B cell (primary cell): ENCODE measurements at regions not wholly inside any gene's neighbourhood (a gene's known extent, or its start where the extent isn't known, plus 50 kb on each side); places are given as distances from the start of the nearest gene placed in this dataset.

Experiments used
- ATAC-seq: fragments of 200-7000 bp; cut with Tn5 transposase; one replicate; pipeline ENCODE4 v1.10.0; 2021; ENCODE audit warnings: low read depth, mild to moderate bottlenecking, moderate number of reproducible peaks, moderate library complexity
- CTCF ChIA-PET: fragments of 350-600 bp; sonication (Branson Sonifier 250); formaldehyde crosslinking; loops from one replicate; lab custom pipeline; 2021; ENCODE audit warnings: antibody characterized with exemption, inconsistent platforms; lab: Charles Lee
- POLR2A ChIA-PET: fragments of 350-600 bp; sonication (Branson Sonifier 250); formaldehyde crosslinking; loops from one replicate; lab custom pipeline; 2021; ENCODE audit warnings: antibody characterized with exemption; lab: Charles Lee
- DNase-seq: peaks from one replicate; pipeline ENCODE4 v3.0.0; 2013
- H2AFZ ChIP-seq: 2 replicates; pipeline ENCODE4 v1.6.1; 2012; ENCODE audit warnings: mild to moderate bottlenecking, low read depth, low read length; ENCODE audit not compliant: insufficient read depth, poor library complexity, severe bottlenecking
- H3K27ac ChIP-seq, 2 donors: 1 replicate in 1 of 2; 2 replicates in 1 of 2; pipeline ENCODE4 v1.5.1; 2012 to 2013; ENCODE audit warnings: low read length in 2 of 2, mild to moderate bottlenecking in 2 of 2, moderate library complexity in 1 of 2
- H3K27me3 ChIP-seq, 4 experiments: fragments of 200-600 bp in 1 of 4; sonication (generic) in 1 of 4; replicated peaks in 1 of 4; 1 replicate in 2 of 4; 2 replicates in 2 of 4; pipeline versions ENCODE4 v1.6.1 to v1.7.0; 2013 to 2016; ENCODE audit warnings: low read length in 3 of 4, mild to moderate bottlenecking in 2 of 4, mixed read lengths in 1 of 4, moderate library complexity in 1 of 4; ENCODE audit not compliant: insufficient read depth in 4 of 4, control insufficient read depth in 3 of 4; ENCODE audit errors: control extremely low read depth in 1 of 4
- H3K36me3 ChIP-seq, 2 experiments: replicated peaks in 1 of 2; 1 replicate in 1 of 2; 2 replicates in 1 of 2; pipeline versions ENCODE4 v1.6.1 to v1.7.1; 2013; ENCODE audit warnings: low read length in 1 of 2; ENCODE audit not compliant: insufficient read depth in 2 of 2, control insufficient read depth in 1 of 2; ENCODE audit errors: control extremely low read depth in 1 of 2, extremely low read depth in 1 of 2
- H3K4me1 ChIP-seq, 2 donors: fragments of 200-600 bp in 1 of 2; sonication (generic) in 1 of 2; 1 replicate in 1 of 2; 2 replicates in 1 of 2; pipeline versions ENCODE4 v1.5.1 to v1.6.1; 2013 to 2017; ENCODE audit warnings: low read length in 2 of 2; ENCODE audit not compliant: control insufficient read depth in 2 of 2, insufficient read depth in 2 of 2
- H3K4me2 ChIP-seq: replicated peaks from 2 replicates; pipeline ENCODE3; 2012; ENCODE audit warnings: mild to moderate bottlenecking, low read depth, low read length; ENCODE audit not compliant: poor library complexity, severe bottlenecking
- H3K4me3 ChIP-seq, 5 experiments: fragments of 200-600 bp in 1 of 5; sonication (generic) in 1 of 5; 1 replicate in 3 of 5; 2 replicates in 2 of 5; pipeline versions ENCODE4 v1.5.1 to v1.7.0; 2011 to 2016; ENCODE audit warnings: low read length in 4 of 5, mild to moderate bottlenecking in 4 of 5, low read depth in 2 of 5, control low read depth in 1 of 5, moderate library complexity in 1 of 5; ENCODE audit not compliant: insufficient read depth in 1 of 5; ENCODE audit errors: control extremely low read depth in 1 of 5, extremely low read depth in 1 of 5
- H3K79me2 ChIP-seq: fragments of 200-600 bp; sonication (generic); one replicate; pipeline ENCODE4 v1.6.0; 2016; ENCODE audit warnings: low read length; ENCODE audit not compliant: control insufficient read depth, insufficient read depth
- H3K9ac ChIP-seq: fragments of 200-600 bp; sonication (generic); 2 replicates; pipeline ENCODE4 v1.6.1; 2017; ENCODE audit warnings: mild to moderate bottlenecking, low read length, moderate library complexity
- H3K9me3 ChIP-seq, 3 donors: one replicate each; pipeline versions ENCODE4 v1.6.1 to v1.7.1; 2013; ENCODE audit warnings: low read length in 2 of 3; ENCODE audit not compliant: control insufficient read depth in 2 of 3, insufficient read depth in 1 of 3; ENCODE audit errors: control extremely low read depth in 1 of 3
- H4K20me1 ChIP-seq: 2 replicates; pipeline ENCODE4 v1.6.0; 2012; ENCODE audit warnings: mild to moderate bottlenecking, low read length; ENCODE audit not compliant: insufficient read depth, control insufficient read depth, poor library complexity, severe bottlenecking
- H3K27ac Mint-ChIP-seq: one replicate; pipeline ENCODE4 v1.8.0; 2021; ENCODE audit warnings: mixed read lengths
- H3K27me3 Mint-ChIP-seq: one replicate; pipeline ENCODE4 v1.8.0; 2021; ENCODE audit warnings: mixed read lengths
- H3K4me1 Mint-ChIP-seq: one replicate; pipeline ENCODE4 v1.8.0; 2021; ENCODE audit warnings: mixed read lengths
- H3K4me3 Mint-ChIP-seq: one replicate; pipeline ENCODE4 v1.8.0; 2021; ENCODE audit warnings: mixed read lengths
- H3K9me3 Mint-ChIP-seq: one replicate; pipeline ENCODE4 v1.8.0; 2022; ENCODE audit warnings: mixed read lengths; ENCODE audit not compliant: insufficient read depth
- EZH2 ChIP-seq: IDR thresholded peaks from 2 replicates; pipeline ENCODE4 v1.6.1; 2012; ENCODE audit warnings: borderline replicate concordance, low read depth, mild to moderate bottlenecking, moderate library complexity, low read length; ENCODE audit not compliant: insufficient read depth, poor library complexity, severe bottlenecking
- WGBS: methylation state at CpG from one replicate; pipeline ENCODE4 v1.1.5; 2013; ENCODE audit warnings: missing lambda C conversion rate; ENCODE audit not compliant: insufficient coverage; 5-methylcytosine and 5-hydroxymethylcytosine counted together
- intact Hi-C: fragments of 100-400 bp; cut with micrococcal nuclease; formaldehyde crosslinking; loops from one replicate; pipeline ENCODE4 v1.10.0; 2022
- TF ChIP-seq, protein P1 (sequence below): fragments of 200-600 bp; IDR thresholded peaks from one replicate; pipeline ENCODE4 v1.8.0; 2022; ENCODE audit warnings: antibody characterized with exemption, mild to moderate bottlenecking

DNA sequence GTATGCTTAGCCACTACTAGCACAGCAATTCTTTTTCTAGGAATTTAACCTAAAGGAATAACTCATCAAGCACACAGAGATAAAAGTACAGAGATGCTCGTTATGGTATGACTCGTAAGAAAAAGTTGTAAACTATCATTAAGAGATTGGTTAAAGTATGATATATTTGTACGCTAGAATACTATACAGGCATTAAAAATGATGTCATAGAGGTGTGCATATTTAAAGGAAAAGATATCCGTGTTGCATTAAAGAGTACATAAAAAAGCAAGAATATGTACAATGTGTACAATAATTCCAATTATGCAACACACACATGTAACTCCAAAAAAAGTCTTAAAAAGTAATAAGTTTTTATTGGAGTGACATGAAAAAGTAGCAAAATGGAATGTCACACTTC, 54.5 kb upstream of the PALM2AKAP2 start:
- Mint-ChIP-seq H3K4me3 (no peak overlapping the region), H3K27ac (no peak overlapping the region), H3K27me3 (peaks cover 19% of the 10 kb centered on the region), H3K9me3 (peaks cover 9% of the 10 kb centered on the region), H3K4me1 (no peaks in the 10 kb centered on the region)
- H3K79me2 ChIP-seq: no peaks in the 10 kb centered on the region
- peaks cover 0 to 3% (median 0%) of the 10 kb centered on the region in 4 experiments for H3K27me3 ChIP-seq
- intact Hi-C loops: no loop called here
- ChIA-PET POLR2A (no interaction called here), CTCF (no interaction called here)
- no peak overlapping the region for H3K9ac ChIP-seq
- TF ChIP-seq EZH2: no peak
- TF ChIP-seq, protein P1, sequence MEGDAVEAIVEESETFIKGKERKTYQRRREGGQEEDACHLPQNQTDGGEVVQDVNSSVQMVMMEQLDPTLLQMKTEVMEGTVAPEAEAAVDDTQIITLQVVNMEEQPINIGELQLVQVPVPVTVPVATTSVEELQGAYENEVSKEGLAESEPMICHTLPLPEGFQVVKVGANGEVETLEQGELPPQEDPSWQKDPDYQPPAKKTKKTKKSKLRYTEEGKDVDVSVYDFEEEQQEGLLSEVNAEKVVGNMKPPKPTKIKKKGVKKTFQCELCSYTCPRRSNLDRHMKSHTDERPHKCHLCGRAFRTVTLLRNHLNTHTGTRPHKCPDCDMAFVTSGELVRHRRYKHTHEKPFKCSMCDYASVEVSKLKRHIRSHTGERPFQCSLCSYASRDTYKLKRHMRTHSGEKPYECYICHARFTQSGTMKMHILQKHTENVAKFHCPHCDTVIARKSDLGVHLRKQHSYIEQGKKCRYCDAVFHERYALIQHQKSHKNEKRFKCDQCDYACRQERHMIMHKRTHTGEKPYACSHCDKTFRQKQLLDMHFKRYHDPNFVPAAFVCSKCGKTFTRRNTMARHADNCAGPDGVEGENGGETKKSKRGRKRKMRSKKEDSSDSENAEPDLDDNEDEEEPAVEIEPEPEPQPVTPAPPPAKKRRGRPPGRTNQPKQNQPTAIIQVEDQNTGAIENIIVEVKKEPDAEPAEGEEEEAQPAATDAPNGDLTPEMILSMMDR: no peak
- no peak overlapping the region for H3K4me3 ChIP-seq
- no peak overlapping the region for H3K4me2 ChIP-seq
- H4K20me1 ChIP-seq: no peaks in the 10 kb centered on the region
- no peak for ATAC-seq
- H3K9me3 ChIP-seq: peaks cover 0 to 5% (median 0%) of the 10 kb centered on the region in 3 donors
- no peaks in the 10 kb centered on the region for H3K4me1 ChIP-seq
- no peak overlapping the region for H2AFZ ChIP-seq
- DNase-seq: no peak
- no CpG with 5 or more reads among the region's 4 CpGs for WGBS
- H3K27ac ChIP-seq: no peak overlapping the region
- no peaks in the 10 kb centered on the region for H3K36me3 ChIP-seq

DNA sequence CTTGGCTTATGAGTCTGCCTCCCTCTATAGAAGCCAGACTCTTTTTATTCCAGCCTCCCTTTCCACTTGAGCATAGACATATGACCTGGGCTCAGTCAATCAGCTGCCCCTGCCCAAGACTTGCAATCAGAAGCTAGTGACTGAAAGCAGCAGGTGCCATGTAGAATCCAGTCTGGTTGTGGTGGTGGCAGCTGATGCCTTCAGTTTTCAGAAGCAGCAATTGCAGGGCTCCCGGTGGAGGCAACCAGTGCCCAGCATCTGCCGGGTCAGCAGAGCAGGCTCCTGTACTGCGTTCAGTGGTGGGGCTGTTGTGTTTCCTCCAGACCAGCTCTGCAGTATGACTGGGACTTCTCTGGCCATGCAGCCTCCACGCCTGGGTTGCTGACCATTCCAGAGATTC, 53.9 kb upstream of the PALM2AKAP2 start:
- Histone ChIP-seq H3K27ac (no peak overlapping the region), H3K36me3 (no peaks in the 10 kb centered on the region), H3K9me3 (peaks cover 0 to 5% (median 0%) of the 10 kb centered on the region in 3 donors), H3K4me3 (no peak overlapping the region), H4K20me1 (no peaks in the 10 kb centered on the region), H3K4me2 (no peak overlapping the region), H3K9ac (no peak overlapping the region), H3K27me3 (peaks cover 0 to 3% (median 0%) of the 10 kb centered on the region in 4 experiments), H3K4me1 (no peaks in the 10 kb centered on the region), H3K79me2 (no peaks in the 10 kb centered on the region), H2AFZ (no peak overlapping the region)
- CTCF ChIA-PET: no interaction called here
- H3K27me3 Mint-ChIP-seq: peaks cover 19% of the 10 kb centered on the region
- POLR2A ChIA-PET: no interaction called here
- intact Hi-C loops: no loop called here
- no peak for TF ChIP-seq EZH2
- TF ChIP-seq, protein P1: no peak
- H3K27ac Mint-ChIP-seq: no peak overlapping the region
- no peak for DNase-seq
- H3K4me3 Mint-ChIP-seq: no peak overlapping the region
- peaks cover 9% of the 10 kb centered on the region for H3K9me3 Mint-ChIP-seq
- no peak for ATAC-seq
- H3K4me1 Mint-ChIP-seq: no peaks in the 10 kb centered on the region
- 89% methylated on average over 4 of the region's 4 CpGs for WGBS
